Thyroid gland (tissue), 4 donors: ENCODE measurements at regions not wholly inside any gene's neighbourhood (a gene's known extent, or its start where the extent isn't known, plus 50 kb on each side); places are given as distances from the start of the nearest gene placed in this dataset.

Experiments
- DNase-seq, 2 donors: peaks; one replicate each; pipeline ENCODE4 v3.0.0-alpha.2; 2019
- H3K27ac ChIP-seq, 3 donors: fragments of 200-600 bp; sonication (generic); 1 replicate in 2 of 3; 2 replicates in 1 of 3; pipeline ENCODE4 v1.5.1; 2016 to 2019; ENCODE audit warnings: mild to moderate bottlenecking in 1 of 3, moderate library complexity in 1 of 3
- H3K27me3 ChIP-seq: fragments of 200-600 bp; sonication (generic); one replicate; pipeline ENCODE4 v1.5.1; 2019
- H3K36me3 ChIP-seq, 2 donors: fragments of 200-600 bp; sonication (generic); one replicate each; pipeline ENCODE4 v1.5.1; 2016 to 2019
- H3K4me1 ChIP-seq, 2 donors: fragments of 200-600 bp; sonication (generic); one replicate each; pipeline ENCODE4 v1.5.1; 2017 to 2019
- H3K4me3 ChIP-seq, 3 donors: fragments of 200-600 bp; sonication (generic); replicated peaks in 1 of 3; 1 replicate in 2 of 3; 2 replicates in 1 of 3; pipeline ENCODE4 v1.5.1; 2016; ENCODE audit warnings: mild to moderate bottlenecking in 1 of 3
- H3K9me3 ChIP-seq: fragments of 200-600 bp; sonication (generic); one replicate; pipeline ENCODE4 v1.5.1; 2017
- CTCF ChIP-seq, 6 experiments: fragments of 200-600 bp in 3 of 6; fragments of 450-650 bp in 3 of 6; sonication (generic) in 3 of 6; IDR thresholded peaks; one replicate each; pipeline ENCODE4 v1.5.1; 2016 to 2019; ENCODE audit warnings: antibody characterized with exemption in 6 of 6, mild to moderate bottlenecking in 2 of 6, inconsistent platforms in 1 of 6, moderate library complexity in 1 of 6
- POLR2A ChIP-seq, 2 donors: fragments of 450-650 bp; IDR thresholded peaks; one replicate each; pipeline ENCODE4 v1.6.1; 2017; ENCODE audit warnings: antibody characterized with exemption in 2 of 2, mild to moderate bottlenecking in 2 of 2, moderate library complexity in 1 of 2
- WGBS, 2 donors: methylation state at CpG; one replicate each; pipeline ENCODE4 v1.1.5; 2017; 5-methylcytosine and 5-hydroxymethylcytosine counted together
- intact Hi-C: fragments of 100-400 bp; cut with DNase I; formaldehyde crosslinking; loops from one replicate; pipeline ENCODE4 v1.15.1; 2023

- DNase-seq = no peak
- no peak overlapping the region for H3K27ac ChIP-seq
- intact Hi-C loops = no loop called here
- H3K27me3 ChIP-seq = no peaks in the 10 kb centered on the region
- no peak overlapping the region for H3K4me3 ChIP-seq
- H3K9me3 ChIP-seq = no peaks in the 10 kb centered on the region
- no peaks in the 10 kb centered on the region for H3K36me3 ChIP-seq
- TF ChIP-seq CTCF (IDR thresholded peaks at IDR 0.05) (no peak), POLR2A (IDR thresholded peaks at IDR 0.05) (no peak)
- WGBS, 2 donors = 10 to 20% methylated on average over 1 of the region's 1 CpG
- no peaks in the 10 kb centered on the region for H3K4me1 ChIP-seq
Measured at GRCh38 chr2:80858965-80859364, 554.4 kb upstream of the LRRTM1 start.

DNA sequence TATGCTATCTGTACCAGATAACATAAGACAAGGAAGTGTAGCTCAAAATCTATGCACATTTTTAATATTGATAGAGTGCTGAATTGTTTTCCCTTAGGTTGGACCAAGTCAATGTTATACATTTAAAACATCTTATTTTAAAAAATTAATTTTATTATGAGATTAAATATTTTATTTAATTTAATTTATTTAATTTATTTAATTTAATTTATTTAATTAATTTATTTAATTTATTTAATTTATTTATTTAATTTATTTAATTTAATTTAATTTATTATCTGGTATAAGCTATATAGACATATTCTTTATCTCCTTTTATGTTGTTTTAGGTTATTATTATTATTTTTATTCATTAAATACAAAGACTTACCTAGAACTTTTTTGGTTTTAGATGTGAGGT, 551.7 kb upstream of the LRRTM1 start:
- no peak for DNase-seq
- Histone ChIP-seq H3K36me3 (no peaks in the 10 kb centered on the region), H3K4me3 (no peak overlapping the region), H3K4me1 (no peaks in the 10 kb centered on the region), H3K9me3 (no peaks in the 10 kb centered on the region), H3K27ac (no peak overlapping the region), H3K27me3 (no peaks in the 10 kb centered on the region)
- intact Hi-C loops = no loop called here
- no peak for TF ChIP-seq POLR2A (IDR thresholded peaks at IDR 0.05)
- TF ChIP-seq CTCF (IDR thresholded peaks at IDR 0.05) = no peak

DNA sequence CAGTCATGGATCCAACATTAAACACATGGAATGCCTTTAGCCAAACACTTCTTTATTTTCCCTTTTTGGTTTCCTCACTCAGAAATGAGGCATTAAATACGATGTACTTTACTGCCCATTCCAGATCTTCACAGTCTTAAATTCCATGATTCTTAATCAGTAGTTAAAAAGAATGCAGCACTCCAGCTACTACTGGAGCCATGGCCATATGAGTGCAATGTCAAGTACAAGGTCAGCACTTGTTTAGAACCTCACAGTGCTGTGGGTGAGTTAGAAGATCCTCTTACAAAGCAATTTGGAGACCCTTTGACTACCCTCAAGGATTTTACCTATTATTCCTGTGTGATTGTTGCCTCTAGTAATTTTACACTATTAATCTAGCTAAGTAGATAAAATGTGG, 550.3 kb upstream of the LRRTM1 start:
- peak; percentile 4 to 7 for DNase-seq
- intact Hi-C loops = no loop called here

DNA sequence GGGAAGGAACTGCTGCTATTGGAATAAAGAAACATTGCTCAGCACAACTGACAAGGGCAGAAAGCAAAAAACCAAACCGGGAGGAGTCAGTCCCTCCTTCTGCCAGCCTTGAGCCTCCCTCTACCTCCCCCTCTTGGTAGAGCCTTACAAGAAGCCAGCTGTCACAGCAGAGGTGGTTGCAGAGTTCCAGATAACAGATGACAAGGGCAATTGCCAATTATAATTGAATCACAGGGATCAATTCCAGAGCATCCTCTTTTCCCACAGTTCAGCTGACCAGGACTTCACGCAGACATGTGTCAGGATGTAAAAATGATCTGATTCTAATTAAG, 548.2 kb upstream of the LRRTM1 start:
- Histone ChIP-seq H3K36me3 (no peaks in the 10 kb centered on the region), H3K9me3 (no peaks in the 10 kb centered on the region), H3K27me3 (no peaks in the 10 kb centered on the region), H3K4me1 (no peaks in the 10 kb centered on the region), H3K27ac (no peak overlapping the region), H3K4me3 (no peak overlapping the region)
- no peak for DNase-seq
- intact Hi-C loops = no loop called here
- no peak for TF ChIP-seq POLR2A (IDR thresholded peaks at IDR 0.05)
- TF ChIP-seq CTCF (IDR thresholded peaks at IDR 0.05) = peak in 1 of 6 experiments; percentile 8
- 50 to 64% methylated on average over 2 of the region's 2 CpGs for WGBS, 2 donors

More for the DNA sequence above, 550.3 kb upstream of the LRRTM1 start:
- WGBS, 2 donors = 19 to 29% methylated on average over 1 of the region's 1 CpG
- TF ChIP-seq CTCF (IDR thresholded peaks at IDR 0.05) = no peak
- no peak for TF ChIP-seq POLR2A (IDR thresholded peaks at IDR 0.05)
- Histone ChIP-seq H3K27me3 (no peaks in the 10 kb centered on the region), H3K4me3 (no peak overlapping the region), H3K9me3 (no peaks in the 10 kb centered on the region), H3K36me3 (no peaks in the 10 kb centered on the region), H3K27ac (no peak overlapping the region), H3K4me1 (no peaks in the 10 kb centered on the region)

DNA sequence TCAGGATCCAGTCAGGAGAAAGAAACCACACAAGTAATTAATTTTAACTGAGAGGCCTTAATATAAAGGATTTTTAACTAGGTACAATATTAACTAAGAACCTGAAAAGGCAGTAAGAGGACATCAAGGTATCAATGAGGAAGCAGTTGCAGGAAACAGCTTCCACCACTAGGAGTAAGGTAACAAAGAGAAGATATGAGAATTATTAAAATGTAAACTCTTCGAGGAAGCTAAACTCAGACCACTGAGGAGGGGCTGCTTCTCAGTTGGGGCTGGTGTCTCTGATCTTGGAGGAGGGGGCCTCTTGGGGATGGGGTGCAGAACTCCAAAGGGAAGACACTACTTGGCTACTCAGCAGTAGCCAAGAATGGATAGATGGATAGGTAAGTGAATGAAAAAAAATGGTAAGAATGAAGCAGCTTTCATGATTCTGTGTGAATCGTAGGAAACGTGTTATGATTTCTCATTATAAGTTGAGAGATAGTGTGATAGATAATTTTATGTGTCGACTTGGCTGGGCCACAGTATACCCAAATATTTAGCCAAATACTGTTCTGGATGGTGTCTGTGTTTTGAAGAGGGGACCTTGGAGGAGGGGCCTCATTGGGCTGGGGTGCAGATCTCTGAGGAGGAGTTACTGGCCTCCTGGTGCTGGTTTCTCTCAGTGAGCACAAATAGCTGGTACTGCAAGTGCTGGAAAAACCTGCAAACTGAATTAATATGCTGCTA, 547.7 kb upstream of the LRRTM1 start:
- 79 to 84% methylated on average over 4 of the region's 4 CpGs for WGBS, 2 donors
- Histone ChIP-seq H3K4me3 (no peak overlapping the region), H3K27me3 (no peaks in the 10 kb centered on the region), H3K36me3 (no peaks in the 10 kb centered on the region), H3K4me1 (no peaks in the 10 kb centered on the region), H3K9me3 (no peaks in the 10 kb centered on the region), H3K27ac (no peak overlapping the region)
- no peak for TF ChIP-seq POLR2A (IDR thresholded peaks at IDR 0.05)
- TF ChIP-seq CTCF (IDR thresholded peaks at IDR 0.05) = no peak
- no peak for DNase-seq
- intact Hi-C loops = no loop called here
